ENCODE measurements at regions not wholly inside any gene's neighbourhood (a gene's known extent, or its start where the extent isn't known, plus 50 kb on each side); places are given as distances from the start of the nearest gene placed in this dataset.

GRCh38 chr5:167837127-167837526, 454.3 kb upstream of the WWC1 start:
- TF ChIP-seq EZH2phosphoT487 (IDR thresholded peaks at IDR 0.05; ENCODE audit: borderline replicate concordance, low read depth, low read length) (no peak), CTCF (conservative IDR thresholded peaks at IDR 0.05; ENCODE audit: low read length) (no peak)
